Osteoblast (primary cell): ENCODE measurements at regions not wholly inside any gene's neighbourhood (a gene's known extent, or its start where the extent isn't known, plus 50 kb on each side); places are given as distances from the start of the nearest gene placed in this dataset.
"Not testable (repeated sequence)": the region's sequence is repeated elsewhere in the genome, so short reads cannot be mapped to it uniquely, and the experiment has no call there.

ENCODE experiments used
- DNase-seq: peaks from one replicate; pipeline ENCODE4 v3.0.0; 2011; ENCODE audit warnings: low spot score, mixed read lengths; ENCODE audit not compliant: insufficient read length; ENCODE audit errors: missing footprints
- H2AFZ ChIP-seq: 2 replicates; pipeline ENCODE4 v1.6.0; 2011; ENCODE audit warnings: mild to moderate bottlenecking, low read length
- H3K27ac ChIP-seq: 2 replicates; pipeline ENCODE4 v1.5.1; 2011; ENCODE audit warnings: mild to moderate bottlenecking, low read depth, low read length, moderate library complexity
- H3K27me3 ChIP-seq: 2 replicates; pipeline ENCODE4 v1.6.0; 2012; ENCODE audit warnings: mild to moderate bottlenecking, control low read depth, inconsistent platforms, low read length, moderate library complexity; ENCODE audit not compliant: insufficient read depth
- H3K36me3 ChIP-seq: 2 replicates; pipeline ENCODE4 v1.5.1; 2011; ENCODE audit warnings: mild to moderate bottlenecking, low read length, control low read depth, moderate library complexity; ENCODE audit not compliant: insufficient read depth
- H3K4me1 ChIP-seq: 2 replicates; pipeline ENCODE4 v1.5.1; 2011; ENCODE audit warnings: mild to moderate bottlenecking, low read length, control low read depth, moderate library complexity; ENCODE audit not compliant: insufficient read depth
- H3K4me2 ChIP-seq: 2 replicates; pipeline ENCODE4 v1.6.0; 2011; ENCODE audit warnings: mild to moderate bottlenecking, low read length; ENCODE audit not compliant: insufficient read depth
- H3K4me3 ChIP-seq: fragments of 200-600 bp; sonication (generic); 3 replicates; pipeline ENCODE4 v1.5.1; 2012; ENCODE audit warnings: mild to moderate bottlenecking, low read length, inconsistent platforms; ENCODE audit not compliant: insufficient read depth
- H3K79me2 ChIP-seq: 2 replicates; pipeline ENCODE4 v1.6.0; 2012; ENCODE audit warnings: mild to moderate bottlenecking, low read length, control low read depth, inconsistent platforms; ENCODE audit not compliant: insufficient read depth
- H3K9me3 ChIP-seq: 2 replicates; pipeline ENCODE4 v1.5.1; 2011; ENCODE audit warnings: low read depth, low read length, control low read depth
- H4K20me1 ChIP-seq: 2 replicates; pipeline ENCODE4 v1.6.0; 2012; ENCODE audit warnings: mild to moderate bottlenecking, low read length, control low read depth; ENCODE audit not compliant: insufficient read depth
- TF ChIP-seq, protein P1 (sequence below): IDR thresholded peaks from 2 replicates; pipeline ENCODE4 v1.5.1; 2011; ENCODE audit warnings: mild to moderate bottlenecking, low read depth, low read length, moderate library complexity; ENCODE audit errors: extremely low read depth

DNA sequence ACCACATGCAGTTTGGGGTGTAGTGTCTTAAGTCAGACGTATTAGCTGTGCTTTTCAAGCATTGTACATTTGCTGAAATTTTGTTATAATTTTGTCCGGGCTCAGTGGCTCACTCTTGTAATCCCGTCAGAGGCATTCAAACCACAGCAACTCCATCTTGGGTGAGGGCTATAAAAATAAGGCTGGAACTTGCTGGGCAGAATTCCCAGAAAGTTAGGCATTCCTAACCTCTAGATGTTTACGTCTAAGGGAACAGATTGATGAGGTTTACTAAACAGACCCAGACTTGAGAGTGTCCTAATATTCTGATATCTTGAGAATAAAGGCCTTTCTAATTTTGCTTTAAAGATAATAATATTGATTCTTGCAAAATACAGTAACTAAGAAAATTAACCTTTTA lies 957.8 kb downstream of the NXPH1 start:
- Histone ChIP-seq H2AFZ (no peak overlapping the region), H3K79me2 (no peaks in the 10 kb centered on the region), H3K27ac (no peak overlapping the region), H3K9me3 (no peaks in the 10 kb centered on the region), H3K27me3 (no peaks in the 10 kb centered on the region), H4K20me1 (no peaks in the 10 kb centered on the region), H3K4me1 (no peaks in the 10 kb centered on the region), H3K36me3 (no peaks in the 10 kb centered on the region), H3K4me2 (no peak overlapping the region), H3K4me3 (no peak overlapping the region)
- no peak for DNase-seq
- TF ChIP-seq, protein P1, sequence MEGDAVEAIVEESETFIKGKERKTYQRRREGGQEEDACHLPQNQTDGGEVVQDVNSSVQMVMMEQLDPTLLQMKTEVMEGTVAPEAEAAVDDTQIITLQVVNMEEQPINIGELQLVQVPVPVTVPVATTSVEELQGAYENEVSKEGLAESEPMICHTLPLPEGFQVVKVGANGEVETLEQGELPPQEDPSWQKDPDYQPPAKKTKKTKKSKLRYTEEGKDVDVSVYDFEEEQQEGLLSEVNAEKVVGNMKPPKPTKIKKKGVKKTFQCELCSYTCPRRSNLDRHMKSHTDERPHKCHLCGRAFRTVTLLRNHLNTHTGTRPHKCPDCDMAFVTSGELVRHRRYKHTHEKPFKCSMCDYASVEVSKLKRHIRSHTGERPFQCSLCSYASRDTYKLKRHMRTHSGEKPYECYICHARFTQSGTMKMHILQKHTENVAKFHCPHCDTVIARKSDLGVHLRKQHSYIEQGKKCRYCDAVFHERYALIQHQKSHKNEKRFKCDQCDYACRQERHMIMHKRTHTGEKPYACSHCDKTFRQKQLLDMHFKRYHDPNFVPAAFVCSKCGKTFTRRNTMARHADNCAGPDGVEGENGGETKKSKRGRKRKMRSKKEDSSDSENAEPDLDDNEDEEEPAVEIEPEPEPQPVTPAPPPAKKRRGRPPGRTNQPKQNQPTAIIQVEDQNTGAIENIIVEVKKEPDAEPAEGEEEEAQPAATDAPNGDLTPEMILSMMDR: no peak

DNA sequence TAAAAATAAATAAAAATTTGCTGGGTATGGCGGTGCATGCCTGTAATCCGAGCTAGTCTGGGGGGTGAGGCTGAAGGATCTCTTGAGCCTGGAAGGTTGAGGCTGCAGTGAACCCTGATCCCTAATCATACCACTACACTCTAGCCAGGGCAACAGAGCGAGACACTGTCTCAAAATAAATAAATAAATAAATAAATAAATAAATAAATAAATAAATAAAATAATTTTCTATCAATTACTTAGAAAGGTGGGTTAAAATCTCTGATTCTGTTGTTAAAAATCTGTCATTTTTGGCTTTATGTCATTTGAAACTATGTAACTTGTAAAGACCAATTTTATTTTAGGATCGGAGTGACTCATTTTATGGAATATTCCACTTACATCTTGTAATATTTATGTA lies 958.6 kb downstream of the NXPH1 start:
- H3K9me3 ChIP-seq: no peaks in the 10 kb centered on the region
- no peak overlapping the region for H3K4me3 ChIP-seq
- TF ChIP-seq, protein P1: no peak
- no peak overlapping the region for H2AFZ ChIP-seq
- no peak overlapping the region for H3K27ac ChIP-seq
- no peaks in the 10 kb centered on the region for H3K4me1 ChIP-seq
- no peaks in the 10 kb centered on the region for H4K20me1 ChIP-seq
- H3K79me2 ChIP-seq: no peaks in the 10 kb centered on the region
- no peaks in the 10 kb centered on the region for H3K27me3 ChIP-seq
- no peak overlapping the region for H3K4me2 ChIP-seq
- DNase-seq: no peak
- H3K36me3 ChIP-seq: no peaks in the 10 kb centered on the region

DNA sequence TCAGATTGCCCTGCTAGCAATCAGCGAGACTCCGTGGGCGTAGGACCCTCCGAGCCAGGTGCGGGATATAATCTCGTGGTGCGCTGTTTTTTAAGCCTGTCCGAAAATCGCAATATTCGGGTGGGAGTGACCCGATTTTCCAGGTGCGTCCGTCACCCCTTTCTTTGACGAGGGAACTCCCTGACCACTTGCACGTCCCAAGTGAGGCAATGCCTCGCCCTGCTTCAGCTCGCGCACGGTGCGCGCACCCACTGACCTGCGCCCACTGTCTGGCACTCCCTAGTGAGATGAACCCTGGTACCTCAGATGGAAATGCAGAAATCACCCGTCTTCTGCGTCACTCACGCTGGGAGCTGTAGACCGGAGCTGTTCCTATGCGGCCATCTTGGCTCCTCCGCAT lies 971.0 kb downstream of the NXPH1 start:
- DNase-seq, H3K36me3 ChIP-seq, H3K4me2 ChIP-seq, H3K27ac ChIP-seq, H3K4me3 ChIP-seq, H3K4me1 ChIP-seq, H3K9me3 ChIP-seq, H2AFZ ChIP-seq, H3K79me2 ChIP-seq, H3K27me3 ChIP-seq, H4K20me1 ChIP-seq: not testable (repeated sequence)

DNA sequence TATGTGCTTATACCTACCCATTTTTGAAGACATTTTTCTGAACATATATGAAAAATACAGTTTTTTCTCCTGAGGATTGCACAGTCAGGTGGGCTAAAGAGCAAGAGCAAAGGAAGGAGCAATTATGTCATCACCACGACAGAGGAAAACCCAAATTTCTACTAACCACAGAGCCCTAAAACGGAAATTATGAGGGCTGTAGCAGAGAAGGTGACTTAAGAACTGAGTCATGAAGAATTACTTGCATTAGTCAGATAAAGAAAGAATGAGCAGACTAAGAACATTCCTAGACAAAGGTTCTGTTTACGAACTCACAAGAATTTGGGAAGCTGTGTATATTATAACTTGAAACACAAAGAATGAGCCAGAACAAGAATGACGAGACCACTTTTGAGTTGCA lies 974.4 kb downstream of the NXPH1 start:
- H3K27ac ChIP-seq: no peak overlapping the region

More for the DNA sequence above, 974.4 kb downstream of the NXPH1 start:
- H3K4me3 ChIP-seq: no peak overlapping the region
- TF ChIP-seq, protein P1: no peak
- no peaks in the 10 kb centered on the region for H3K9me3 ChIP-seq
- no peaks in the 10 kb centered on the region for H3K4me1 ChIP-seq
- no peaks in the 10 kb centered on the region for H3K36me3 ChIP-seq
- H3K79me2 ChIP-seq: no peaks in the 10 kb centered on the region
- H3K4me2 ChIP-seq: no peak overlapping the region
- DNase-seq: no peak
- H4K20me1 ChIP-seq: no peaks in the 10 kb centered on the region
- H2AFZ ChIP-seq: no peak overlapping the region
- H3K27me3 ChIP-seq: no peaks in the 10 kb centered on the region
